GM12874 (cell line): ENCODE measurements at regions not wholly inside any gene's neighbourhood (a gene's known extent, or its start where the extent isn't known, plus 50 kb on each side); places are given as distances from the start of the nearest gene placed in this dataset.

Experiments
- TF ChIP-seq, protein P1 (sequence below): IDR thresholded peaks from 2 replicates; pipeline ENCODE4 v1.5.1; 2011; ENCODE audit warnings: low read depth, mild to moderate bottlenecking, control low read depth, low read length, moderate library complexity; ENCODE audit not compliant: insufficient read depth

DNA sequence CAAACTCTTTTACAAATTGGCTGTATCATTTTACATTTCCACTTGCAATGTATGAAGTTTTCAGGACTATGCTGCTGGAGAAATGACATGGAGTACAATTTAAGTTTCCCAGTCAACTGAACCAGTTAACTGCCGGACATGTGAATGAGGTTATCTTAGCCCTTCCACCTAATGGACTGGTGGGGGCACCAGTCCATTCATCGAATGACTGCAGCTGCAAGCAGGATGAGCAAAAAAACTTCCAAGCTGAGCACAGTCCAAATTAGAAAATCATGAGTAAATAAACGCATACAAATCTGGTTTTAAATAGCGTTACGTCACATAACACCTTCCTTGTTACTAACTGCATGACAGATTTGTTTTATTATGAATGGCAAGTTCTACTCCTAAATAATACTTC is 1131.5 kb downstream of the PCDH18 start:
- TF ChIP-seq, protein P1, sequence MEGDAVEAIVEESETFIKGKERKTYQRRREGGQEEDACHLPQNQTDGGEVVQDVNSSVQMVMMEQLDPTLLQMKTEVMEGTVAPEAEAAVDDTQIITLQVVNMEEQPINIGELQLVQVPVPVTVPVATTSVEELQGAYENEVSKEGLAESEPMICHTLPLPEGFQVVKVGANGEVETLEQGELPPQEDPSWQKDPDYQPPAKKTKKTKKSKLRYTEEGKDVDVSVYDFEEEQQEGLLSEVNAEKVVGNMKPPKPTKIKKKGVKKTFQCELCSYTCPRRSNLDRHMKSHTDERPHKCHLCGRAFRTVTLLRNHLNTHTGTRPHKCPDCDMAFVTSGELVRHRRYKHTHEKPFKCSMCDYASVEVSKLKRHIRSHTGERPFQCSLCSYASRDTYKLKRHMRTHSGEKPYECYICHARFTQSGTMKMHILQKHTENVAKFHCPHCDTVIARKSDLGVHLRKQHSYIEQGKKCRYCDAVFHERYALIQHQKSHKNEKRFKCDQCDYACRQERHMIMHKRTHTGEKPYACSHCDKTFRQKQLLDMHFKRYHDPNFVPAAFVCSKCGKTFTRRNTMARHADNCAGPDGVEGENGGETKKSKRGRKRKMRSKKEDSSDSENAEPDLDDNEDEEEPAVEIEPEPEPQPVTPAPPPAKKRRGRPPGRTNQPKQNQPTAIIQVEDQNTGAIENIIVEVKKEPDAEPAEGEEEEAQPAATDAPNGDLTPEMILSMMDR: no peak

DNA sequence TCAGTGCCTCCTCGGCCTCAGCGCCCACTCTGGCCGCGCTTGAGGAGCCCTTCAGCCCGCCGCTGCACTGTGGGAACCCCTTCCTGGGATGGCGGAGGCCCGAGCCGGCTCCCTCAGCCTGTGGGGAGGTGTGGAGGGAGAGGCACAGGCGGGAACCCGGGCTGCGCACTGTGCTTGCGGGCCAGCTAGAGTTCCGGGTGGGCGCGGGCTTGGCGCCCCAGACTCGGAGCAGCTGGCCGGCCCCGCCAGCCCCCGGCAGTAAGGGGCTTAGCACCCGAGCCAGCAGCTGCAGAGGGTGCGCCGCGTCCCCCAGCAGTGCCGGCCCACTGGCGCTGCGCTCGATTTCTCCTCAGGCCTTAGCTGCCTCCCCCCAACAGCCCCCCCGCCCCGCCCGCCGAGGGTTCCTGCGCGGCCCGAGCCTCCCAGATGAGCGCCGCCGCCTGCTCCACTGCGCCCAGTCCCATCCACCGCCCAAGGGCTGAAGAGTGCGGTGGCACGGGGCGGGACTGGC is 1137.0 kb downstream of the PCDH18 start:
- TF ChIP-seq, protein P1: no peak

DNA sequence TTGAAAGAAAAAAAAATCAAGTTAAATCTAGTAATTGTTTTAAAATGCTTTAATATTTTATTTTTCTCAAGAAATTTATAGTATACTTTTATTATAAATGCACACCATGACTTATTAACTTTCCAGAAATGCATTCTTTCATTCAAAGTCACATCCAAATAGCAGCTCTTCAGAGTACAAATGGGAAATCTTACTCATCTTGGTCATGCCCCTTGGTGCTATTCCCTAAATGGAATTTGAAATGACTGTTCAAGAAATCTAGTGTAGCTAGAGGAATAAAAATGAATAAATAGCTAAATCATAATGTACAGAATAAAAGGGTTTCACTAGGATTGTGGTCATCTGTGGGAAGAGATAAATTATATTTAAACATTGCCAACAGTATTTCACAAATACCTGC is 1139.7 kb downstream of the PCDH18 start:
- TF ChIP-seq, protein P1: no peak

DNA sequence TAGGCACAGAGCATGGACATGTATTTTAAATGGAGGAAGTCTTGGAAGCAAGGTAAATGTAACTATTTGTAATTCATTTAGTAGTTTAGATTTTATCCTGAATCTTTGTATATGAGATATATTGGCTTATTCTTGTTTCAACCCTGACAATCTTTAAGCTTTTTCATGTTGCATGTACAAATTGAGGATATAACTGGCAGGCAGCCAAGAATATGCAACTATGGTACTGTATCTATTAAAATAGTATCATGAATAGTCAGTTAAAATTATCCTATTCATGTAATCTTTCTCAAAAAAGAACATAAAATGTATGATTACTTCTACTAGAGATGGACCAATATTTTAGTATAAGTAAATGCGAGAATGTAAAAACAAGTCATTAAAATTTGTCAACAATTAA is 1141.5 kb downstream of the PCDH18 start:
- TF ChIP-seq, protein P1: no peak

DNA sequence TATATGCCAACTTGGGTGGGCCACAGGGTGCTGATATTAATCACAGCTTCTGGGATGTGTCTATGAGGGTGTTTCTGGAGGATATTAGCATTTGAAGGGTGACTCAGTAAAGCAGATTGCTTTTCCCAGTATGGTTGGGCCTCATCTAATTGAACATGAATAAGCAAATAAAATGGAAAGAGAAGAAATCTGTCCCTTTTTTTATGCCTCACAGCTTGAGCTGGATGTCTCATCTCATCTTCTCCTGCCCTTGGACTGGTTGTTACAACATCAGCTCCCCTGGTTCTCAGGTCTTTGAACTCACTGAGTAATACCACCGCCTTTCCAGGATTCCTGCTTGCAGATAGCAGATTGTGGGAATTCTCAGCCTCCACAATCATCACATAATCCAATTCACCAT is 1149.2 kb downstream of the PCDH18 start:
- TF ChIP-seq, protein P1: no peak

DNA sequence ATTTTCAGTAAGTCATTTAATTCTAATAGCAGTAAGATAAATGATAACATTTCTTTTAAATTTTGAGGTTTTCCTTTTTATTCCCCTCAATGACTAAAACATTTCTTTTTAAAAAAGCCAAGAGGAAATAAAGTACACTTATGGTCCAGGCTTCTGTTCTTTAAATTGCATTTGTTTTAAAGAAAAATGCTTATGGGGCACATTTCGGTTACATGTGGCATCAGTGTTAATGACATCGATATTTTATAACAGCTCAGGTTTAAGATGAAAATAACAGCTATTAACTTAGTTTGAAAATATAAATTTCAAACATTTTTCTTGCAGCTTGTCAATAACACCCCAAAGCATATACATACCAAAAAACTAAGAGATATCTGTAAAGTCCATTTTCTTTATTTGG is 1161.1 kb downstream of the PCDH18 start:
- TF ChIP-seq, protein P1: no peak

DNA sequence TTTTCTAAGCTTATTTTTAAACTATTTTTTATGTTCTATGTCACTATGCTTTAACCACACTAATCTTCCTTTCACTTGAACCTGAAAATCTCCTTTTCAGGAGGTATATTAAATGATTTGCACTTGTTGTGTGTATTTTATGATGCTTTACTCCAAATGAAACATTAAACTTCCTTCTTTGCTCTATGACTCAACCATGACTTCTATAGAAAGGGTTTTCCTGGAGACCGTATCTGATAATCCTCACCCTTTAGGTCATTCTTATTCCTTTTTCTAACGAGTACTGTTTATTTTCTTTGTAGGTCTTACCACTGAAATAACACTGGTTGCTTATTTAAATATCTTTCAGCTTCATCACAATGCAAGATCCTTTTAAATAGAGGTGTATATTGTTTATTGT is 1163.2 kb downstream of the PCDH18 start:
- TF ChIP-seq, protein P1: no peak
